HG03558 (cell line): ENCODE measurements at regions not wholly inside any gene's neighbourhood (a gene's known extent, or its start where the extent isn't known, plus 50 kb on each side); places are given as distances from the start of the nearest gene placed in this dataset.
"Not testable (repeated sequence)": the region's sequence is repeated elsewhere in the genome, so short reads cannot be mapped to it uniquely, and the experiment has no call there.

Experiments
- ATAC-seq: cut with Tn5 transposase; IDR thresholded peaks from one replicate; pipeline ENCODE4 v1.9.1; 2021; ENCODE audit warnings: moderate number of reproducible peaks; ENCODE audit not compliant: unreplicated experiment; ENCODE audit errors: extremely low read depth

DNA sequence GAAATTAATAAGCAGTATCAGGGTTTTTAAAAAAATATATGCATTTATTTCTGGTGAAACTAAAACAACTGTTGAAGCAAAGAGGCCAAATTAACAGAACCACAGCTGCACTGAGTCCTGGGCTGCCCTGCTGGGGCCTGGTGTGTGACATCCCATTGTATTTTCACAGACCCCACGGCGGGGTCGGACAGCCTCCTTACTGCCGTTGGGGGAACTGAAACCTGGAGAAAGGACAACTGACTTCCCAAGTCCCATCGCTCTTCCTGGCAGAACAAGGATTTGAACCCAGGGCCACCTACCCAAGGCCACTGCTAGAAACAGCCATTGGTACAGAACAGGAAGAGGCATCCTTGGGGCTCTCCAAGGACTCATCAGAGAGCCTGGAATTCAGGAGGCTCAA lies 114.8 kb upstream of the SFSWAP start:
- ATAC-seq, result no peak

DNA sequence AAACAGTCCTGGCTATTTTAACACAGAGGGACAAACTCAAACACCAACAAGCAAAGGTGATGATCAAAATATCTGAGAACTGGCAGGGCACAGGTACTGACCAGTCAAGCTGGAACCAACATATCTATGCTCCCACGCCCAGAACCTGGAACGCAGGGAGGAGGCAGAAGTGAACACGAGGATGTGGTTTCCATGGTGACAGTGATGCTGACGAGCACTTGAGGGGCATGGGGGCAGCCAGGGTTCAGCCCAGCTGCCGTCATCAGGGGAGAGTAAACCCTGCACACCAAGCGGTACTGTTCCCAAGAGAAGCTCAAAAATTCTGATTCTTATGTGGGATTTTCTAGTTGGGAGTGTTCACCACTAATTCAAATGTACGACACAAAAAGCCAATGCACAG lies 113.6 kb upstream of the SFSWAP start:
- ATAC-seq, result no peak

DNA sequence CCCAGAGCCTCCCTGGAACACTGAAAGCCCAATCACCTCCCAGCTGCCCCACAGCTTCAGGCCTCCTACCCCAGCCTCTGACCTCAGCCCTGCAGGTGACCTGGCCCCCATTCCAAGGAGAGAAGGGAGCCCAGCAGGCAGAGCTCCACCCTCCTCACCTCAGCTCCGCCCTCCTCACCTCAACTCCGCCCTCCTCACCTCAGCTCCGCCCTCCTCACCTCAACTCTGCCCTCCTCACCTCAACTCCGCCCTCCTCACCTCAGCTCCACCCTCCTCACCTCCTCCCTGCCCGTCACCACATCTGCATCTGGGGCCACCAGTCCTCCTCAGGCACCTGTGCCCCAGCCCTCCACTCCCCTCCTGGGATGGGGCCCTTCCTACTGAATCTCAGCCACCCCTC lies 112.2 kb upstream of the SFSWAP start:
- ATAC-seq, result no peak

DNA sequence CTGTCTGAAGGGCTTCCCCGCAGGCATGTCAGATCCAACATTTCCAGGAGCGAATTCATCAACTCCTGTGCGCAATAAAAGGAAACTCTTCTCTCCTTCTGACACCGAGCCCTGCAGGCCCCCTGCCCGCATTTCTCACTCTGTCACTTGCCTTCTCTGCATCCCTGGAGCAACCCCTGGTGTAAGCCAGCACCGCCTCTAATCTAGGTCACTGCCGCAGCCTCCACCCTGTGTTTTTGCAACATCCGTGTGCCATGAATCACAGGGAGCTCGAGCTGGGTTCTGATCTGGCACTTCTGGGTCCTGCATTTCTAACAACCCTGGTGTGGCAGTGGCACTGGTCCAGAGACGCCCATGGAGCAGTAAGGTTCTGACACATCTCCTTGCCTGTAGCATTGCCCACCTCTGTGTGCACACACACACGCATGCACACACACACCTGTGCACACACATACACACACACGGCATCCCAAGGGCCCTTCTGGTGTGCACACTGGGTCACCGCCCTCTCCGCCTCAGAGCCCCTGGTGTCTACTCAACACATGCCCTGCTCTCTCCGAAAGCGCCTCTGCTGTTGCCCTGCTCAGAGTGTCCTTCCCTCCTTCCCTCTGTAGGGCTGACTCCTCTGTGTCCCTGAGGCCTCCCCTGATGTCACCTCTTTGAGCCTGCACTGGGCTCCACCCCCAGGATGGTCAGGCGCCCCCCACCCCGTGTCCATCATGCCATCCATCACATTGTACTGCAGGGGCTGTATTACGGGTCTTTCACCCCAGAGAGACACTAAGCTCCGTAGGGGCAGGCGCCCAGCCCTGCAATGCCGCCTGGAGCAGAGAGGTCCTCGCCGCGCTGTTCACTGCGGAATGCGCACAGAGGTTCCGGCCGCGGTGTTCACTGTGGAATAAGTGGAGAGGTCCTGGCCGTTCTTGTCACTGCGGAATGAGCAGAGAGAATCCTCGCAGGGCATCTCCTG lies 111.4 kb upstream of the SFSWAP start:
- no peak for ATAC-seq

DNA sequence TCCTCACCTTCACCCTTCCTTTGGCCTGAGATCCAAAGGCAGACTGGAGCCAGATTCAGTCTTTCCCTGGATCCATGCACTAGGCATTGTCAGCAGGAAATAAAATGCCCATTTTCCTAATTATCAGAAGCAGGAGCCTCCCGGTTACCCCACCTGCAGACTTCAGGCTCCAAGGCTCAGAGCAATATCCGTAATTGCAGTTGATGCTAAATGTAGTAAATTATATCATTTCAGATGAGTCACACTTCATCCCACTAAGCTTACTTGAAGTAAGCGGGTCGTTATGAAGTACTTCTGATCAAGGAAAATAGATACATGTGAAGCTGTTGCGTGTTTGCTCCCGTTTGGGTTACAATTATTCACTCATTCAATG lies 110.7 kb upstream of the SFSWAP start:
- no peak for ATAC-seq

DNA sequence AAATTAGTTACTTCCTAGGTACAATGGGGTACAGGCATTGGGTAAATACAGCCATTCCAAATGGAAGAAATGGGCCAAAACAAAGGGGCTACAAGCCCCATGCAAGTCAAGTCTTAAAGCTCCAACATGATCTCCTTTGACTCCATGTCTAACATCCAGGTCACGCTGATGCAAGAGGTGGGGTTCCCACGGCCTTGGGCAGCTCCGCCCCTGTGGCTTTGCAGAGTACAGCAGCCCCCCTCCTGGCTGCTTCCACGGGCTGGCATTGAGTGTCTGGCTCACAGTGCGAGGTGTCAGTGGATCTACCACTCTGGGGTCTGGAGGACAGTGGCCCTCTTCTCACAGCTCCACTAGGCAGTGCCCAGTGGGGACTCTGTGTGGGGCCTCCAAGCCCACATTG lies 109.4 kb upstream of the SFSWAP start:
- ATAC-seq, result not testable (repeated sequence)

DNA sequence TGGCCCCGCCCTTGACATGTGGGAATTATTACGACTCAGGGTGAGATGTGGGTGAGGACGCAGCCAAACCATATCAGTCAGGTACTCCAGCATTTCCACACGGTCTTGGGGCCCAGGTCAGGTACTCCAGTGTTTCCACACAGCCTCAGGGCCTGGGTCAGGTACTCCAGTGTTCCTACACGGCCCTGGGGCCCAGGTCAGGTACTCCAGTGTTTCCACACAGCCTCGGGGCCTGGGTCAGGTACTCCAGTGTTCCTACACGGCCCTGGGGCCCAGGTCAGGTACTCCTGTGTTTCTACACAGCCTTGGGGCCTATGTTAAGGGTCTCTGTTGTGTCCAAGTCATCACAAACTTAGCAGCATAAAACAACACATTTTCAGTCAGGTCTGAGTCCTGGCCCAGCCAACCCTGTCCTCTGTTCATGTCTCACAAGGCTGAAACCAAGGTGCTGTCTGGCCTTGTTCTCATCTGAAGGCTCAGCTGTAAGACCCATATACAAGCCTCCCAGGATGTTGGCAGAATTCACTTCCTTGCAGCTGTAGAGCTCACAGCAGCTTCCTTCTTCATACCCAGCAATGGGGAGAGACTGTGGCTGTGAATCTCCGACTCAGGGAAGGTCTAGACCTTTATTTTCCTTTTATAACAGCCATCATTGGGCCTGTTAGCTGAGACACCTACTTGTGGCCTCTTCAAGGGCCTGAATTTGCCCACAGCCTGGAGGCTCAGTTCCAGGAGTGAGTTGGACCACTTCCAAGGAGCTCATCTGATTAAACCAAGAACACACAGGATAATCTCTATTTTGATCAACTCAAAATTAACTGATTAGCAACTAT lies 107.6 kb upstream of the SFSWAP start:
- no peak for ATAC-seq

DNA sequence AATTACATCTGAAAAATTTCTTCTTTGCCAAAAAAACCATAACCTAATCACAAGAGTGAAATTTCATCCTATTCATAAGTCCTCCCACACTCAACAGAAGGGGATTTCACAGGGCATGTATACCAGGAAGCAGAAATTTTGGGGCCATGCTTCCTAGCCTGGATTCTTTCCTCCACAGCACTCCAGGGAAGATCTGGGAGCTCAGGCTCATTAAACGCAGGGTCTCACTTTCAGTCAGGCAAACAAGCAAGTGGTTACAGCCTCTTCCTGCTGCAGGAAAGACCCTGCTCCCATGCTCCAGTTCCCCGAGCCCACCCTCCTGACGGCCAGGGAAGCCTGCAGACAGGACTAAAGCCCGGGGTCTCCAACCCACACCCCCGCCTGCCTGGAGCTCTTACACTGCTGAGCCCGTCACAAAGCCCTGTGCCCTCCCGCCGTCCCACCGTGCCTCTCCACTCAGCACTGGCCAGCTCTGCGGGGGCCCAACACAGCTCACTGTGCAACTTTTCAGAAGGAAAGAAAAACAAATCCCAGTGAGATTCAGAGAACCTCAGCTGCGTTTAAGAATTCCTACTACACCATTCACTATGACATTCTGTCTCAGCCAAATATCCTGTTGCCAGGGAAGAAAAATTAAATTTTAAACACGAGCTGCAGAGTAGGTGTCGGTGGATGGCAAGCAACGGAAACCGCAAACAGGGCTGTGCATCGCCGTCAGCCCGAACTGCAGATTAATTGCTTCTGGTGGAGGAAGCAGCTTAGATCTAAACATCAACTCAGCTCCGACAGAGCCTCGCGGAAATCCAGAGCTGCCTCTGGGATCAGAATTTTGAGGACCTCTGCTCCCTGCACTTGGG lies 106.7 kb upstream of the SFSWAP start:
- no peak for ATAC-seq

DNA sequence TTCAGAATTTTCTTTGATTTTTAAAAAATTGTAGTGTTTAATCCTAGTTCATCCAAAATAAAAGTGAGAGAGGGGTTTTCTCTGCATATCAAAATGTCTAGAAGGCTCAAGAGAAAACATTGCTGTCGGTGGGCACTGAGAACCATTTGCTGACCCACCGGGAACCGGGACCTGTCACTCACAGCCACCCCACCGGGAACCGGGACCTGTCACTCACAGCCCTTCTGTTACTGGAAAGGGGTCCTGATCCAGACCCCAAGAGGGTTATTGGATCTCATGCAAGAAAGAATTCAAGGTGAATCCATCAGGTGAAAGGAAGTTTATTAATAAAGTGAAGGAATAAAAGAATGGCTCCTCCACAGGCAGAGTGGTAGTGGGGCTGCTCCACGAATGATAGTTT lies 106.0 kb upstream of the SFSWAP start:
- no peak for ATAC-seq

DNA sequence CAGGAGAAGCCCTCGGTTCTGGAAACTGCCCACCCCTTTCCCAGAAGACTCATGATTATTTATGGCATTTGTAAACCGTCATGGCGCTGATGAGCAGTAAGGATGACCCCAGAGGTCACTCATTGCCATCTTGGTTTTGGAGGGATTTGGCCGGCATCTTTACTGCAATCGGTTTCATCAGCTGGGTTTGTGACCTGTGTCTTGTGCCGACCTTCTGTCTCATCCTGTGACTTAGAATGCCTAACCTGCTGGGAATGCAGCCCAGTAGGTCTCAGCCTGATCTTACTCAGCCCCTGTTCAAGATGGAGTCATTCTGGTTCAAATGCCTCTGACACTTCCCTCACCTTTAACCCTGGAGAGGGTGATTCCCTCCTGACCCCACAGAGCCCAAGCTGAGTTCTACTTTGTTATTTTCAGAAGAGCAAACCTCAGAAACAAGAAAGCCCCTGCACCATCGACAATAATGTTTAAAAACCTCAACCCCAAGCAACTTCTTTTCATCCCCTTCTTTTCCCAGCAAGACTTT lies 105.5 kb upstream of the SFSWAP start:
- ATAC-seq, result no peak

DNA sequence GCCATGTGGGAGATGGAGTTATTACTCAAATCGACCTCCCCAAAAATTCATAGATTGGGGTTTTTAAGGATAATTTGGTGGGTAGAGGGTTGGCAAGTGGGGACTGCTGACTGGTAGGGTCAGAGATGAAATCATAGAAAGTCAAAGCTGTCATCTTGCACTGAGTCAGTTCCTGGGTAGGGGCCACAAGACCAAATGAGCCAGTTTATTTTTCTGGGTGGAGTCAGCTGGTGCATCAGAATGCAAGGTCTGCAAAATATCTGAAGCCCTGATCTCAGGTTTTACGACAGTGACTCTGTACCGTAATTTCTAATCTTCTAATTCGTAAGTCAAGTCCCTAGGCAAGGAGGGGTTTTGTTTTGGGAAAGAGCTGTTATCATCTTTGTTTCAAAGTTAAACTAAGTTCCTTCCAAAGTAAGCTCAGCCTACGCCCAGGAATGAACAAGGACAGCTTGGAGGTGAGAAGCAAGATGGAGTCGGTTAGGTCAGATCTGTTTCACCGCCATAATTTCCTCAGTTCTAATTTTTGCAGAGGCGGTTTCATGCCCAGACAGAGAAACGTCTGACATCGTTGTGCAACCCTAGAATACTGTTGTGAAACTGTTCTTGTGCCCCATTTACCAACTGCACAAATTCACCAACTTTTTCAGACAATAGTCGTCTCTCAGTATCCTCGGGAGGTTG lies 104.5 kb upstream of the SFSWAP start:
- ATAC-seq, result no peak

DNA sequence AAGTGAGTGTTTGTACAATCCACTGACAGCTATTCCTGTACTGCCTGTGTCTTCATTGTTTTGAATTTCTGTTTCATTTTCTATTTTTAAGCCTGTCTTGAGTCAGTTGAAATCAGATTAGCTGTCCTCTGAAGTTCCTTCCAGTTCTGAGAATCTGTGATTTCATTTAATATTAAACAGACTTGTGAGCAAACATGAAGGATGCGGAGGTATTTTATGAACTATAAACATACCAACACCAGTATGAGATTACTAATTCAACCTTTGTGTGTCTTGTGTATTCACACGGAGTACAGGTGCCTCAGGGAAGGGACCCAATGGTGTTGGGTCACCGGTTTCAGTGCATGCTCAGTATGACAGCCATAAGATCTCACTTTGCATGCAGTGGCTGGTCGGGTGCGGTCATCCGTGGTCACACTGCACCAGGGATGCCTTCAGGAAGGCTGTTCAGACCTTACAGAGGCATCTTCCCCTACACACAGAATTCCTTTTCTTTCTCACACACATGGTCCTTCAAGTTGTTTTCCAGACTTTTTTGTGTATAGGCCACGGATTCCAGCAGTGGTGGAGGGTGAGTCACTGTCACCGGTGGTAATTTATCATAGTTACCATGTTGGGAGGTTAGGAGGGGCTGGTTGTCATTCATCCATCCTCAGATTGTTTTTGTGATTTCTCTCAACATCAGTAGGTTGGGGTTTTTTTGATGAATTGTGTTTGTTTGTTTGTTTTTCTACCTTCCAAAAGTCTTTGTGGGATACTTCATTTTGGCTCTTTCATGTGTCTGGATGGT lies 103.0 kb upstream of the SFSWAP start:
- ATAC-seq, result peak; percentile 74

DNA sequence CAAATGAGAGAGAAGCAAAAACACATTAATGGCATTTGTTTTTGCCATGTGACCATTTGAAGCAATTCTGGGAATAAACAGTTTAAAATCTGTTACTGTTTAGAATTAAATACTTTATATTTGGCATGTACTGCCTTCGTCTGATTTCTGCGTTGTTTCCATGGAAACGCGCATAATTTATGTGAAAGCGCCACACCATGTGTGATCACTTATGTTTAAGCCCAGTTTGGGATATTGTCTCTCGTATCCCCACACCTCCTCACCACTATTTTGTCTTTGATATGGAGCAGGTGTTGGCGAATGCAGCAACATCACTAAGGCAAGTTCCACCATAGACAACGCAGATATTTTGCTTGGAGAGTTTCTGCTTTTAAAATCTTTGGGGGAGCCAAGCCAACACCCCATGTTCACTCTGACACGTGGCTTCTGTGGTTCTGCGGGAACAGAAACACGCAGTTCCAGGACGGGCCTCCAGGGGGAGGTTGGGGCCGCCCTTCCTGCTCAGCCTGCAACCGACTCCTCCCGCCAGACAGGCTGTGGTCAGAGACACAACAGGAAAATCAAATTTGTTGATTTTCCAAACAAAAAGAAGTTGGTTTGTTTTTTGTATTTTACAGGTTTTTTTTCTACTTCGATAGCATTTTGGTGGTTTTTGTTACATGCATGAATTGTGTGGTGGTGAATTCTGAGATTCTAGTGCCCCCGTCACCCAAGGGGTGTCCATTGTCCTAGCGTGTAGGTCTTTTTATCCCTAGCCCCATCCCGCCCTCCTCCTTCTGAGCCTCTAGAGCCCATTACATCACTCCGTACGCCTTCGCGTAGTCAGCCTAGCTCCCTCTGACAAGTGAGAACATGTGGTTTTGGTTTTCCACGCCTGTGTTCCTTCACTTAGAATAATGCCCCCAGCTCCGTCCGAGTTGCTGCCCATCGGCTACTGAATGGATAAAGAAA lies 101.9 kb upstream of the SFSWAP start:
- no peak for ATAC-seq

DNA sequence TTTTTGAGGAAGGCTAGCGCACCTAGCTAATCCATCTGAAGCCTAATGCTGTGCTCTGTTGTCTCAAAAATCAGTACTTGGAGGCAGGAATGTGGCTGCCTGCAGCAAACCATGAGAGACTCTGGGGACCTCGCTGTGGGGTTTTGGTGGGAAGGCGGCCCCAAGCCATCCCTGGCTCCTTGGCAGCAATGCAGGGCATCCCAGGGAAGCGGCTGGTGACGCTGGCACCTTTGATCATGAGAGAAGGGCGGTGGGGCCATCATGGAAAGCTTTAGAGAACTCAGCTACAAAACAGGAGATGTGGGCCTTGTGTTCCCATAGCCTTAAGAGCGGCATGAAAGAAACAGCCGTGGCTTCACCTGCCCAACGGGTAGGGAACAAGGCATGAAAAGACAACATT lies 101.1 kb upstream of the SFSWAP start:
- no peak for ATAC-seq

DNA sequence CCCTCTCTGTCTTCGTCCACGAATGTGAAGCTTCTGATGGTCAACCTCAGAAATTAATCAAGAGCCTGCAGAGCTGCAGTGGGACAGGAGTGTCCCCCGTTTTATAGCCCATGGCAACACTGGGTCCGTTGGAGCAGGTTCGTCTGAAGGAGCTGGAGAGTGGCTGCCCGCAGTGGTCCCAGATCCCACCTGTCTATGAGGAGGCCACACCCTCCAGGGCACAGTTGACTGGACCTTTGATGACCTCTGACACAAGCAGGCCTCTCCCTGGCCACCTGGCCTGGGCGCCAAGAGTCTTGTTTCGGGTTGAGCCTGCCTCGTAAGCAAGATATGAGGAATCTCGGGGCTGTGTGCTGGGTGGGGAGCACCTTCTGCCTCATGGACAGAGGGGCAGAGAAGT lies 100.7 kb upstream of the SFSWAP start:
- ATAC-seq, result no peak

DNA sequence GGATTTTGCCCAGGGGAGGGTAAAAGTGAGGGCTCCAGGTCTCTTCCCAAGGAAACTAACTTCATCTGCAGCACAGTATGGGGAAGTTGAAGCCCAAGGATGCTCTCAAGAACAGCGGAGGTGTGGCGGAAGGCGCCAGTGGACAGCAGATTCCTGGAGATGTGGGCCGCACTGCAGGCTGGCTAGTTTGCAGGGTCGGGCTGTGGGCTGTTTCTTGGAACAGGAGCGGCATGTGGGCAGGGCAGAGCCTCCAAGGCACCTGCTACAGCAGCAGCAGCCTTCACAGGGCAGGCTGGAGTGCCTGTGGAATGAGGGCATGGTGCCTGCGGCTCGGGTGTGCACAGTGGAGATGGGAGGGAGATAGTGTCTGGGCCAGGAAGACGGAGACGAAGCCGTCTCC lies 100.0 kb upstream of the SFSWAP start:
- no peak for ATAC-seq

DNA sequence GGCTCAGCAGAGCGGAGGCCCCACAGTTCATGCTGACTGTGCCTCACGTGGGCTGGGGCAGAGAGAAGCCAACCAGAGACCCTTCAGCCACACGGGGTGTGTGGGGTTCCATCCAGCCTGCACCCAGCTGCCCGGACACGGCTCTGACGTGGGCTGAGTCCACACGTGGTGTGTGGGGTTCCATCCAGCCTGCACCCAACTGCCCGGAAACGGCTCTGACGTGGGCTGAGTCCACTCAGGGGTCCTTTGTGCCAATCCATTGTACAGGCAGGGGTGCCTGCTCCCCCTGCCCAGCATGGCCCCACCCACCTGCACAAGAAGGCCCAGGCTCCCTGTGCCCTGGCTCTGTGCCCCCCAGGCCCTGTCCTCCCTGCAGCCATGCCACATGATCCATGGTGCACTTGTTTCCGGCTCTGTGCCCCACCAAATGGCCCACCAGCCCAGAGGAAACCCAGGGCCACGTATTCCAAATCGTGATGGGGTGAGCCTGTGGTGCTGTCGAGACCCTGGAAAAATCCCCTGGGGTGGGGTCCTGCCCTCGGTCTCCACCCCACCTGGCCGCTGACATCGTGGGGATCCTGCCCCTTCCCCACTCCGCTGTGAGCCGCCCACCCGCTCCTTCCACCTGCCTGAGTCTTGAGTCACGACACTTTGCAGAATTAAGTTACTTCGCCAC lies 99.3 kb upstream of the SFSWAP start:
- ATAC-seq, result no peak
